Posterior cingulate gyrus (tissue), 11 donors: ENCODE measurements at regions not wholly inside any gene's neighbourhood (a gene's known extent, or its start where the extent isn't known, plus 50 kb on each side); places are given as distances from the start of the nearest gene placed in this dataset.
"Not testable (repeated sequence)": the region's sequence is repeated elsewhere in the genome, so short reads cannot be mapped to it uniquely, and the experiment has no call there.

Experiments
- DNase-seq, 10 donors: peaks; one replicate each; pipeline versions ENCODE4 v3.0.0 to v3.0.0-alpha.2; 2020 to 2021; ENCODE audit warnings: mixed read lengths in 3 of 10
- intact Hi-C: fragments of 100-400 bp; cut with DNase I; formaldehyde crosslinking; loops from one replicate; pipeline ENCODE4 v1.15.1; 2023

DNA sequence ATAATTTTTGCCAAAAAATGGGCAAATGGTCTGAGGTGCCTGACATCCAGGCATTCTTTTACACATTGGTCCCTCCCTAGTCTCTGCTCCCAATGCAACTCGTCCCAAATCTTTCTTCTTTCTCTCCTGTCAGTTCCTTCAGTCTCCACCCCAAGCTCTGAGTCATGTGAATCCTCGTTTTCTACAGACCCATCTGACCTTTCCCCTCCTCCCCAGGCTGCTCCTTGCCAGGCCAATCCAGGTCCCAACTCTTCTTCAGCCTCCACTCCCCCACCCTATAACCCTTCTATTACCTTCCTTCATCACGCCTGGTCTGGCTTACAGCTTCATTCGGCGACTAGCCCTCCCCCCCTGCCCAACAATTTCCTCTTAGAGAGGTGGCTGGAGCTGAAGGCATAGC is 55.3 kb downstream of the BBS10 start:
- DNase-seq, intact Hi-C loops: not testable (repeated sequence)

DNA sequence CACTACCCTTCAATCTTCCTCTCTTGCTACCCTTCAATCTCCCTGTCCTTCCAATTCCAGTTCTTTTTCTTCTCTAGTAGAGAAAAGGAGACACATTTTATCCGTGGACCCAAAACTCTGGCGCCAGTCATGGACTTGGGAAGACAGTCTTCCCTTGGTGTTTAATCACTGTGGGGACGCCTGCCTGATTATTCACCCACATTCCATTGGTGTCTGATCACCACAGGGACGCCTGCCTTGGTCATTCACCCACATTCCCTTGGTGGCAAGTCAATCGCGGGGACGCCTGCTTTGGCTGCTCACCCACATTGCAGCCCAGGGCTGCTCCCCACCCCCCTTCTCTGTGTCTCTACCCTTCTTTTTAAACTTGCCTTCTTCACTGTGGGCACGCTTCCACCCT is 55.9 kb downstream of the BBS10 start:
- DNase-seq, intact Hi-C loops: not testable (repeated sequence)

DNA sequence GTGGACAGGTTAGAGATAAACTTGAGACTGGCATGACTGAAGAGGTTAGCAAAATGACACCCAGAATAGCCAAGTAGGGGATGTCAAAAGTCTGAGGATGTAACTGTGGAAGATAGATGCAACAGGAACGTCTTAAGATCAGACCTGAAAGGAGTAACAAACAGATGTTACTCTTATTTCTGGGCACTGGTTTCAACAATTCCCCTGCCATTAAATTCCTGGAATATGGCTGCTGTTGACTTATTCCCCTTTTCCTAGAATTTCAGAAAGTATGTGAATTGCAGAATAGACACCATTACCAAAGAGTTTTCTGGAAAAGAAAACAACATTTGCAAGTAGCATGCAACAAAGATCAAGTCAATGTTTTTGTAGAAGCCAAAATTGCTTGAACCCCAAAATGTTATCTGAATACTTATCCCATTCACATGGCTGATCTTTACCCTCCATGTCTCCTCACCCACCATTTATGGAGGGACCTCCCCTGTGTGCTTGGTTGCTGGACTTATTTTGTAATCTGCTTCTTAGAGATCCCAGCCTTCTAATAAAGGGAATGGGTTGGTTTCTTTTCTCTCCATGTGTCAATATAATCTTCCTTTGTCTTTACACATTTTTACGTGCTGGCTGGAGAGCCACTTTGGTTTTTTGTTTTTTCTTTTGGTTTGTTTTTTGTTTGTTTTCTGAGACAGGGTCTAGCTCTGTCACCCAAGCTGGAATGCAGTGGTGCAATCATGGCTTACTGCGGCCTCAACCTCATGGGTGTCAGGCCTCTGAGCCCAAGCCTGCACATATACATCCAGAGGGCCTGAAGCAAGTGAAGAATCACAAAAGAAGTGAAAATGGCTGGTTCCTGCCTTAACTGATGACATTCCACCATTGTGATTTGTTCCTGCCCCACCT is 57.0 kb downstream of the BBS10 start:
- intact Hi-C loops: no loop called here
- DNase-seq: no peak

DNA sequence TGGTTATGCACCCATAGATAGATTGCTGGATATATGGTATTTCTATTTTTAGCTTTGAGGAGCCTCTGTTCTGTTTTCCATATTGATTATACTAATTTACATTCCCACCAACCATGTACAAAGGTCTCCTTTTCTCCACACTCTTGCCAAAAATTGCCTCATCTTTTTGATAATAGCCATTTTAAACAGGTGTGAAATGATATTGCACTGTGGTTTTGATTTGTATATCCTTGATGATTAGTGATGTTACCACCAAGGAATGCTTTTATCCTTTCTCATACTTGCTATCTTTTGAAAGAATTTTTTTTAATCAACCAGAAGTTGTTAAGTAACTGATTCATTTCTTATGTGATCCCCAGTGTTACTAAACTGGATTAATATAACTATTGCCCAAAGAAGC is 60.0 kb downstream of the BBS10 start:
- intact Hi-C loops: loop anchor here (10.0 kb wide), 1 partner anchor 47 kb away; no protein-coding TSS in a partner anchor
- no peak for DNase-seq

DNA sequence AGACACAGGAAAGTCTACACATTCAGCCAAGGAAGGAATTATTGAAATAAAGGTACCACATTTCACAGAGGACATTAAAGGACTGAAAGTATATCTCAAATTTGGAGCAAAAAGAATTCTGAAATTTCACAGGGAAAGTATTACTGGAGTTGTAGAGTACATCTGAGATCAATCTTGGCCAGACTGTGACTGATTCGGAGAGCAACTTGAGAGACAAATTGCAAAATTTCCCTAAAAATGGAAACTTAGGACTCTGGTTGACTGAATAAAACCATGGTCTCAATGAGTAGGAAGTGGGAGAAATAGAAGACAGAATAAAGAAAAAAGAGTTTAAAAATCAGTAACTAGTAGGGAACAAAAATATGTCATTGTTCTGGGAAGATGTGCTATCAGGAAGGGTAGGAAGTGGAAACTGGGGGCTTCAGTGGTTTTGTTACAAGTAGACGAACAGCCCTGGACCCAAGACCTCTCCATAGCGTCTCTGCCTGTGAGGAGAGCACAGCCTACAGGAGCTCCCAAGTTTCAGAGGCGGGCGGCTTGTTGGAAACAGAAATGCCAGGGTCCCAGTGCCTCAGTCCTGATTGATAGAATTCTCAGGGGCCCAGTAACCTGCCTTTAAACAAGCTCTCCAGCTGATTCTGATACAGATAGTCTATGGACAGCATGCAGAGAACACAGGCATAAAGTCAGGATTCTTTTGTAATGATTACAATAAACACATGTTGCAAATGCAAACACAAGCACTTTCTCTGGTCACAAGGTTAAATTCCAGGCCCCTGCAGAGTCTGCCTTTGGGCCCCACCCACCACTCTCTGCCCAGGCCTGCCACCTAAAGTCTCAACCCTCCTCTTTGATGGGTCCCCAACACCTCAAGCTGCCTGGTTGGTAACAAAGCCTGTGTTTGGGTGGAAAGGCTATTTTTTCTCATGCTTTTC is 63.1 kb downstream of the BBS10 start:
- no peak for DNase-seq
- intact Hi-C loops: loop anchor here (10.0 kb wide), 1 partner anchor 50 kb away; no protein-coding TSS in a partner anchor

DNA sequence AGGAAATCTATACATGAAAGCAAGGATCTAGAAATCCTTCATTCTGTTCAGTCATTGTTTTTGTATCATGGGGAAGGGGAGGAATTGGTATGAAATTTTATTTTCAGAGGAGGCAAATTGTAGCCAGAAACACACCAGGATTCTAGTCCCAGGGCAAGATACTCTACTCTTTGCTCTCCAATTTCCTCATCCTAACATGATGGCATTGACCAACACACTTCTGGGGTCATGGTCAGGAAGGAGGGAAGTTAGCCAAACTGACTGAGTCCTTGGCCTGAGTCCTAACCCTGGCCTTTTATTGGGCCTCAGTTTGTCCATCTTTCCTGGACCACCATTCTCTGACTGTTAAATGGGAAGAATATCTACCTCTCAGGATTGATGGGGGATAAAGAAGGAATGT is 65.5 kb downstream of the BBS10 start:
- intact Hi-C loops: loop anchor here (10.0 kb wide), 1 partner anchor 52 kb away; no protein-coding TSS in a partner anchor
- DNase-seq: no peak

DNA sequence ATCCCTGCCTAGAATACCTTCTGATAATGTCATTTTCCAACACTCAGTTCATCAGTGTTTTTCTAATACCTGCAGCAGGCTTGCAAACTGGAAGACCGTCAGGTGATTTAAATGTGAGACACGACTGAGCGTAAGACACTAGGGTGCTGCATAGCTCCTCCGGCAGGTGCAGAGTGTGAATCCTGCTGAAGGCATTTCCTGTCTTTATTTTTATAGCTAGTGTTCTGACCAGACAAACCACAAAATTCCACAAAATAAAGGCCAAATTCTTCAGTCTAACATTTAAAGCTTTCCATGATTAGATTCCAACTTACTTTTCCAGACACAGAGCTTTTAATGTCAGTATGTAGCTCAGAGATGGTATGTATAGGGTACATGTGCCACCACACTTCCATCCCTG is 70.7 kb downstream of the BBS10 start:
- no peak for DNase-seq
- intact Hi-C loops: no loop called here

DNA sequence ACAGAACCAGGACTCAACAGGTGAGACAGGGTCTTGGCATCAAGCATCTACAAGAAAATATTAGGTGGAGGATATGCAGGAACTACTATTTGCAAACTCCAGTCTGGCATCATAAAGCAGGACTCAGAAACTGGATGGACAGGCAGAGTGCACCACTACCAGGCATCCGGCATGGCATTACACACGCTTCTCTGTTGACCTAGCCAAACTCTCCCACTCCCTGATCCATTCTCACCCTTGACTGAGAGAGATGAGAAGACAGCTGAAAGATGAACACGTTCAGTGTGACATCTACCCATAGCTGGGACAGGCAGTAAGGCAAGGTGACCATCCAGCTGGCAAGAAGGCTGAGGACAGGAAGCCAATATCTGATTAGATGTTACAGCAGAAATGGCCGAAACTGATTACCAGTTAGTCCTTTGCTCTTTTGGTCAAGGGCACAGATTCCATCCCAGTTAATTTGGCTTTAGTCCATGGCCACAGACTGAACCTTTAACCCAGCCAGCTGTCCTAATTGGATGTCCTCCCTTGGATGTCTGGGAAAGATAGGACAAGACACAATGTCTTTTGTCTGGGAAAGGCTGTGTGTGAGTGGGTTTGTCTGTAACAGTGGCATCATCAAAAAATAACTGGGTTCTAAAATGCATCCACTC is 71.6 kb downstream of the BBS10 start:
- intact Hi-C loops: no loop called here
- DNase-seq: no peak

DNA sequence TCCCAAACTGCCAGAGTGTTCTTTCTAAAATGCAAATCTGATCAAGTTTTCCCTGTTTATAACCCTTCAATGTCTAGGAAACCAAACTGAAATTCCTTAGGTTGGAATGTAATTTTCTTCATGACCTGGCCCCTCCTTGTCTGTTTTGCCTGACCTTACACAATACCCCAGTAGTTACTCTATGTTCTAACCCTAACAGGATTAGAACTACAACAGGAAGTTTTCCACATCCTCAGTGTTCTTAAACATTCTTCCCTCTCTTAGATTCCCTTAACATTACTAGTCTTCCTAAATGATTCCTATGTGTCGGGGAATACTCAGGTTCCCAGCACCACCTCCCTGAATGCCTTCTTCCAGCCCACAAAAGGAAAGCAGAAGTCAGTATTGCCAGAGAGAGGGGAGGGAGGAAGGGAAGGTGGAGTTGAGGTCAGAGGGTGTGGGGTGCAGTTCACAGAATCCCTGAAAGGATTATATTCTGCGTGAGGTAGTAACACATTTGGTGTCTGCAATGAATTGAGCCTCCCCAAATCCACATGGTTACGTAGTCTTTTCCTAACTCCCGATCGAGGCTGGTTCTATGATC is 72.6 kb downstream of the BBS10 start:
- no peak for DNase-seq
- intact Hi-C loops: no loop called here

DNA sequence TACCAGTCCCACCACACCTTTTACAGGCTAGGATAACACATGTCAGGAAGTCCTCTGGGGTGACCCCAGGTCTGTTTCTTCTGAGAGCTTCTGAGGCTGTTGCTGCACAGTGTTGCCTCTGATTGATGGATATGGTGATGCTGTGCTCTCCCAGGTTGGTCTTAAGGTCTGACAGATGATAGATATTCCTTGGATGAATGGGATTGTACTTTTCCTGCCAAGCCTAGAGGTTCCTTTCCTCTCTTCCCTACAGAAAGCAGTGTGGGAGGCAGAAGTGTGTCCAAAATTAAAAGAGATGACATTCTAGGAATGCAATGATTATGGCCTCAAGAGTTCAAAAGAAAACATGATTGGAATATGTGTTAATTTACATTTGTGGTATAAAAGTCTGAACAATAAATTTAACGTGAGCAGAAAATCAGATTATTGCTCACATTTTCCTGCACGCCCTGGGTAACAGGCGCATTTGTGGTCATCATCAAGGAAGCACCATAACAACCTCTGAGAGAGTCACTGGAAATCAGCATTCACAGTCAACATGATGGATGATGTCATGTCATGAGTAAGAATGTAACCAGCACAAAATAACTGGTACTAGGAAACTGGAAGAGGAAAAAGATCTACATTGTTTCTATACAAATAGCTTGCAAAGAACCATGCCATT is 73.7 kb downstream of the BBS10 start:
- intact Hi-C loops: no loop called here
- no peak for DNase-seq

DNA sequence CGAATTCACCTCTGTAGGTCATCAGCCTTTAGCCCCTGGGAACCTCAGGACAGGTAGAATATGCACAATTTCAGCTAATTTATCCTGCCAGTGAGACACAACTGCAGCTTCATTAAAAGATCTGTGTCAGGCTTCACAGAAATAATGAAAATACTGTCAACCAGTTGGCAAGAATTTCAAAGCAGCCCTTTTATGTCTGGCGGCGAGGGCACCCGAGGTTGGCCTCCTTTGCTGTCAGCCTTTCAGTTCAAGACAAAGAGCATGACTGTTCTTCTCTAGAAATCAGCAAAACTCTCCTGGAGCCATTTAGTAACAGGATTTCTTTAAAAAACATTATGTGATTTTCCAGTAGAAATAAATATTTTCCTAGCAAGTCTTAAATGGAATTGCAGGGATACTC is 75.9 kb downstream of the BBS10 start:
- intact Hi-C loops: no loop called here
- peak; percentile 19 to 90 (median 38) for DNase-seq

DNA sequence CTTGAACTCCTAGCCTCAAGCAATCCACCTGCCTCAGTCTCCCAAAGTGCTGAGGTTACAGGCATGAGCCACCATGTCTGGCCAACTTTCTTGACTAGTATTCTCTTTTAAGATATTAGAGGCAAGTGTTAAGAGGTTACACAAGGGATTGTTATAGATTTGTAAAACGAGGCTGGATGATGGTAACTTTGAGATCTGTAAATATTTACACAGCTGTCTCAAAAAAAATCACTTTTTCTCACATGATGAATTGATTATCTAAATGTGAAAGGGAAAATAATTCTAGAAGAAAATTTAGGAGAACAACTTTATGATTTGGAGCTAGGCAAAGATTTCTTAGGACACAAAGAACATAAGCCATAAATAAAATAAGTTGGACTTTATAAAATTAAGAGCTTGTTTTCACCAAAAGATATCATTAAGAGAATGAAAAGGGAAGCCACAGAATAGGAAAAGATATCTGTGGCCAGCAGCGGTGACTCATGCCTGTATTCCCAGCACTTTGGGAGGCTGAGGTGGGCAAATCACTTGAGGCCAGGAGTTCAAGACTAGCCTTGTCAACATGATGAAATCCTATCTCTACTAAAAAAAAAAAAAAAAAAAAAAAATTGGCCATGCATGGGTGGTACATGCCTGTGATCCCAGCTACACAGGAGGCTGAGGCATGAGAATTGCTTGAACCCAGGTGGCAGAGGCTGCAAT is 77.4 kb downstream of the BBS10 start:
- DNase-seq: no peak
- intact Hi-C loops: no loop called here

DNA sequence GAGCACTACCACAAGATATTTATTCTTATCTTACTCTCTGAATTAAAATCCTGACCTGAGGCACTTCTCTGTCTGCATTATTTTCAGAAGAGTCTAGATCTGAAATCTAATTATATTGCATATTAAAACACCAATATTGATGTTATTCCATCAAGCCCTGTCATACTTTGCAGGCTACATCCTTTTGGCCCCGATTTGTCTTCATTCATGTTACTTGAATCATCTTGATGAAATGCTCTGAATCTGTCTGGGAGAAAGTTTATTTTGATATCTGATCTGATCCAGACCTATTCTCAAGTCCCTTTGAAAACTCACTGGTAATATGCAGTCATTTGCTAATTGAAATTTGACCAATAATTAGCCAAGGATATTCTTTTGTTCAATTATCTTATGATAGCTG is 79.9 kb downstream of the BBS10 start:
- no peak for DNase-seq
- intact Hi-C loops: no loop called here

DNA sequence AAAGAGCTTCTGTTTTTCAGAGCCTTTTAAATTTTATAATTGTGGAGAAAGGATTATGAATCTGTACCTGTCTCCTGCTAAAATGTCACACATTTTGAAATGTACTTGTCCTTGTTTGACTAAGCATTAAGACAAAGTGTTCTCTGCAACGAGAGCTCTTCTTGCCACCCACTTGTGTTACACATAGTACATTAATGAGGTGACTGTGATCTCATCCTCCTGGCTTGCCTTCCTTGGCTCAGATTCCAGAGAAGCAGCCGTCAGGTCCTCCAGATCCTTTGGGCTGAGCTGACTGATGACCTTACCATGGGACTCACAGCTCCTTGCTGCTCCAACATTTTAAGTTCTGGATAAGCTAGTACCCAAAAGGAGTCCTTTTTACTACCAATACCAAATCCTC is 81.4 kb downstream of the BBS10 start:
- intact Hi-C loops: no loop called here
- DNase-seq: no peak

DNA sequence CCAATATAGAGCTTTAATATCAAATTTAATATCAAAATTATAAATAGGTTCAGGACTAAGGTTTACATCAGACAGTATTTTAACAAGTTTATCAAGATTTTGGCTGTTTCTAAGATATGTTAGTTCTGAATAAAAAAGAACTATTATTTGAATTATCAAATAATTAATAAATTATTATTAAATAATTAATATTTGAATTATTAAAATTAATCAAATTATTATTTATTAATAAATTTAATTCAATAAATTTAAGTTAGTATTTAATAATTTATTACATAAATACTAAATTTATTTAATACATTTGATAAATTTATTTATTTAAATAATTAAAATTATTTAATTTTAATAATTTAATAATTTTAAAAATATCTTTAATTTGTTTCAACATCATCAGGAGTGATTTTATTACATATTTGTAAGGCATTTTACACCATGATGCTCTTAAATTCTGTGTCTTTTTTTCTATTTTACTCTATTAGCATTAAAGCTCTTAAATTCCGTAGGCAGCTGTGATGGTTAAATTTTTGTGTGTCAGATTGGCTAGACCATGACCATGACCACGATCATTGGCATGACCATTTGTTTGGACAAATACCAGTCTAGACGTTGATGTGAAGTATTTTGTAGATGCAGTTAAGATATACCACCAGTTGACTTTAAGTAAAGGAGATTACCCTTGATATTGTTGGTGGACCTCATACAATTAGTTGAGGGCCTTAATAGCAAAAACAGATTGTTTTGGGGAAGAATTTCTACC is 82.6 kb downstream of the BBS10 start:
- DNase-seq: no peak
- intact Hi-C loops: no loop called here

DNA sequence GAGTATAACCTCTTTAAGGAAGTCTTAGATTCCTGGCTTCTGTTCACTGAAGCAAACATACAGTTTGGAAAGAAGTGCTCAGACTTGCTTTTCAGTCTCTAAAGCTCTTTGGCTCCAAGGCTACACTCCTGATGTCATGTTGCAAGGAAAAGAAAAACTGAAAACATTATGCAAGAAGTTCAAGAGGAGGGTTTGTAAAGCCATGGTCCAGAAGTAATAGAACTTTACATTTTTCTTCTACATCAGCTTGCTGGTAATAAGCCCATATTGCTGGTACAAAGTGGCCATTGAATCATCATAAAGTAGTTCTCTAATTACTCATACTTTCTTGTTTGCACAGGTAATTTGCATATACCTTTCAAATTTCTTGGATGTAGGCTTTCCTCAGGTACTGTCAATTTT is 83.6 kb downstream of the BBS10 start:
- intact Hi-C loops: no loop called here
- DNase-seq: no peak

DNA sequence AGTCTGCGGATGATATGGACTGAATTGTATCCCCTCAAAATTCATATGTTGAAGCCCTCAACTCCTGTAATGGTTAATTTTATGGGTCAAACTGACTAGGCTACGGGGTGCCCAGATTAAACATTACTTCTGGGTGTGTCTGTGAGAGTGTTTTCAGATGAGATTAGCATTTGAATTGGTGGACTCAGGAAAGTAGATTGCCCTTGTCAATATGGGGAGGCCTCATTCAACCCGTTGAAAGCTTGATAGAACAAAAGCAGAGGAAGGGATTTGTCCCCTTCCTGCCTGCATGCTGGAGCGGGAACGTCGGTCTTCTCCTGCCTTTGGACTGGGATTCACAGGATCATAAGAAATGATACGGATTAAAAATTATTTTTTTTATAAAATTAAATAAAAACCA is 84.5 kb downstream of the BBS10 start:
- DNase-seq: no peak
- intact Hi-C loops: no loop called here

DNA sequence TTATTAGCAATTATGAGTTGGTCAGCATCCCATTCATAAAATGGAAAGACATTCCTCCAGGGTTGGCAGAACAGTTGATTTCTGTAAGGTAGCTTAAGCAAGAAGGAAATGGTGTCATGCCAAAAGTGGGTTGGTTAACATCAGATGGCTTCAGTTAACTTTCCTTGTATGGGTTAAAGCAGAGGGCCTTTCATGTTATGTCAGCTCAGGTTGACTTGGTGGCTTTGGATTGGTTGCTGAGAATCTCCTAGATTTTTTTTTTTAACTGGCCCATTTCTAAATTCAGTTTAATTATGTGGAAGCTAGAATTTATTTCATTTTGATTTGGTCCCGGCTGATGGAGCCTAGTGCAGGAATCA is 87.8 kb downstream of the BBS10 start:
- no peak for DNase-seq
- intact Hi-C loops: no loop called here
